ENCODE measurements at regions not wholly inside any gene's neighbourhood (a gene's known extent, or its start where the extent isn't known, plus 50 kb on each side); places are given as distances from the start of the nearest gene placed in this dataset.

DNA sequence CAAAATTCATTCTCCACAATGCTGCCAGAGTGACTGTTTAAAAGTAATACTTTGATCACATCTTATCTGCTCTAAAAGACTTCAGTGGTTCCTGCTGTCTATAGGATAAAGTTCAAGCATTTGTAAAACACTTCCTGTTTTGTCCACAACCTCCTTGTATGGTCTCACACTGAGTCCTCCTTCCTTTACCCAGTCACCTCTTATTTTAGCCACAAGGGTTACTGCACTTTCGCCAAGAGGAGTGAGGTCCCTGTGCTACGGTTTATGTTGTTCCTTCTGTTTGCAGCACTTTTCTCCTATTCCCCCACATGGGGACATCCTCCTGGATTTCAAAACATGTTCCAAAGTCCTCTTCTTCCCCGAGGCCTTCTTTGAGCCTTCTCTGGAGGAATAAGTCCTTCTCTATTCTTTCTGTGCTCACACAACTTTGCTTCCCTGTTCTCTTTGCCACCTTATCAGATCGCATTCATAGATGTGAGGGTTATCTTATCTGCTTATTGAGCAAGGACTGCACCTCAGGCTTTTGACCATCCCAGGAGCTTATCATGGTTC, 112.2 kb upstream of the NABP1 start:
- DNase-seq, result no peak

DNA sequence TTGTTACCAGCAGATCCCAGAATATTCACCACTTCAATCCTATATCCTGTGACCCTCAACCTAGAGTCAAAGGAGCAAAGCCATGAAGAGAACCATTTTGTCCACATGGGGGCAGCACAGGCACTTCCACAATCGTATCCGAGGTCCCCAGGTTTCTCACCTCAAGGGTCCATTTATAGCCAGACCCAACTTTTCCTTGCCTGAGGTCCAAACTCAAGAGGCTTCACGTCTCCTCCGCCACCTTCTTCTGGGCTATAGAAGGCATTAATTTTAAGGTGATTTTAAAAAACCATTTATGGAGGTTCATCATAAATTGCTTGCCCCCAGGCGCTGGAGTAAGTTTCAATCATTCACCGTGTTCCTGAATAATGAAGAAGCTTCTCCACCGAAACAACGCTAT, 111.6 kb upstream of the NABP1 start:
- no peak for DNase-seq

DNA sequence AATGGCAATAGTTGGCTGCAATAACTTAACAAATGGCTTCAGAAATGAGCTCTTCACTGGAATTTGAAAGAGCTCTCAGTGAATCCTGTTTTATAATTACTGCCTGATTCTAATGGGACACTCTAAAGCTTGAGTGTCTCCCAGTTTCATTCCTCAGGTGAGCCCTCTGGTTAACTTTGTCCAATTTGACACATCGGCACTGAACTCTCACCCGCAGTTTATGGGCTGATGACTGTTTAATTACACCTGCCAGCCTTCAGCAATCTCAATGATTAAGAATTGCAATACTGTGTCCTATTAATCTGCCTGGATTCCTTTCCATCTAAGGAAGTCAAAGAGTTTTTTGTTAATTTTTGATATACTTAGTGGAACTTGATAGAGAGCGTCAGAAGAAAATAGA, 110.7 kb upstream of the NABP1 start:
- DNase-seq, result no peak

DNA sequence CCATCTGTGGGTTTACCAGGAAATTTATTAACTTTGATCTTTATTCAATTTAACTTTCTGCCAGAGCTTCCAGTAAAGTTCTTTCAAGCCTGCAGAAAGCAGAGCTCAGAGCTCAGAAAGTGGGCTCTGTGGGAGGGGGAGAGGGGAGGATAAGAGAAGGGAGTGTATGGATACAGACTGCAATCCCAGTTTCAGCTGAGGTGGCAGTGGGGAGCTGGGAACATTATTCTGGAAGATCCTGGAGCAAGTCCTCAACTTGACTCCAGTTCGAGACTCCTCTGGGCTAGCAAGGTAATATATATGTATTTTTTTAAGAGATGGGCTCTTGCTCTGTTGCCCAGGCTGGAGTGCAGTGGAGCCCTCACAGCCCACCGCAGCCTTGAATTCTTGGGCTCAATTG, 108.9 kb upstream of the NABP1 start:
- no peak for DNase-seq

DNA sequence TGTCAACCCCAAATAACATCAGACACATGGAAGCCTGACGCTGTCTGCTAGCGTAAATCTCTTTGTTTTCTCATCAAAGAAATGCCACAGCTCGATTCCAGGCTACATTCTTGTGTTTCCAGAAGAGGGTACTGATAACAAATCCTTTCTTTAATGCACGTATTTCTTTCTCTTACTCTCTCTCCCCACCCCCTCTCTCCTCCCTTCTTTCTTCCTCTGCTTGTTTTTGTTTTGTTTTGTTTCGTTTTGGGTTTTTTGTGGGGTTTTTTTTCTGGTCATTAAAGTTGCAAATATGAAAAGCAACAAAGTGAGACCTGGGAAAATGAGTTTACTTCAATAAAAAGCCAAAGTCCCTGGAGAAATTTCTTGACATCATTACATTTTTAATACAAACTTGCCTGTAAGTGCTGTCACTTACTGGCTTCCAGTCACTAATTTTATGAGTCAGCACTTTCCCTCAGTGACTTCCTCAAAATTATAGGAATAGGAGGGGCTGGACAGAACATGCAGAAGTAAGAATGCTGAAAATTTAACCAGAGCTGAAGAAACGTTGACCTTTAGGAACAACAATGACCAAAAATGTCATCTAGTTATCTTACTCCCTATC, 106.7 kb upstream of the NABP1 start:
- no peak for DNase-seq

DNA sequence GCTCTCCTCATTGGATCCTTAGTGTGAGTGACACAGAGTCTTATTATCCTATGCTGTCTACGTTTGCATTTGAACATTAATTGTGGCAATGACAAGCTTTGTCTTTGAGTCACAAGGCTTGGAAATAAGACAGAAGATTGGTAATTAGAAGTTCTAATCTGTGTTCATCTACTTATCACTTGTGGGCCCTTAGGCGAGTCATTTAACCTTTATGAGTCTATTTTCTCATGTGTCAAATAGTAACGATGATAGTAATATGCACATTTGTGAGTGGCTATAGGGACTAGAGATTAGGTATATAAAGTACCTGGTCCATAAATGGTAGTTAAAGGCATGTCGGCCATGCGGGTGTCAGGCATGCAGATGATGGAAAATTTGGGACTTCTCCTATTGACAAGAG, 105.6 kb upstream of the NABP1 start:
- no peak for DNase-seq

DNA sequence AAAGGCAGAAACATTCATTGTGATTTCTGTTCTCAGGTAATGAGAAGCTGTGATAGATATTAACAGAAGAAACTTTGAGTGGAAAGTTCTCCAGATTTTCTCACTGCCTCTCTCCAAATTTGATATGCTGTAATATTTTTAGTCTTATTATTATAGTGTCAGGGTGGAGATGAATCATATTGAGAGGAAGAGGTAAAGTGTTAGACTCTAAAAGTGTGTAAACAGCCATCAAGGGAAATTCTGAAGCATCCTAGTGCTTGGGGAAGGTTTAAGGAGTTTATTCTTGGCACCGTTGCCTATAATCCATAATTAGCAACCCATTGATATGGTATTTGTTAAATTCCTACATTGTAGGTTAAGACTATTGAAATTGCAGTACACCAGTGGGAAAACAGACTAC, 104.7 kb upstream of the NABP1 start:
- DNase-seq, result no peak

DNA sequence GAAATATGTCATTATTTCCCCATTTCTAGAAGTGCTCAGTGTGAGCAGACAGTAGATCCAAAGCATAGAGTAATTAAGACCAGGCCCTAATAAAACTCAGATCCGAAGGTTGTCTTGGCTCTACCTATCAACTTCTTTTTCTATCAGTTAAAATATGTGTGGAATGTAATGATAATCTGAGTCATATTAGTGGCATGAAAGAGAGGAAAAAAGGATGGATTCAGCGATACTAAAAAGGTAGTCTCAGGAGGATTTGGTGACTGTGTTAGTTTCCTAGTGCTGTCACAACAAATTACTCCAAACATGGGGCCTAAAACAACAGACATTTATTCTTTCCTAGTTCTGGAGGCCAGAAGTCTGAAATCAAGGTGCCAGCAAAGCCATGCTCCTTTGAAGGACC, 103.7 kb upstream of the NABP1 start:
- no peak for DNase-seq

DNA sequence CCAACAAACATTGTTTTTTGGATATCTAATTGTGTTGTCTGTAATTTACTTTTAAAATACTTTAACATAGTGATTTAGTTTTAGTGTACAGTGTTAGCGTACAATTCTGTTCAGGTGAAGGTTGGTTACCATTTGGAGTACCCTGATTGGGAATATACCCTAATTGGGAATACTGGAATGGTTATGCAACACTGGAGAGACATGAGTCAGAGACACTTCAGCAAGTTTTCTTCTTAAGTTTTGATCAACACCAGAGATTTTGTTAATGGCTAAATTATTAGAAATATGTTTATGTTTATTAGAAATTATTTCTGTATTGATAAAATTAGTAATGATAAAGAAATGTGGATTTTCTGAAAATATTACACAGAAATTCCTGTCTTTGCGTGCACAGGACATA, 100.3 kb upstream of the NABP1 start:
- DNase-seq, result no peak

DNA sequence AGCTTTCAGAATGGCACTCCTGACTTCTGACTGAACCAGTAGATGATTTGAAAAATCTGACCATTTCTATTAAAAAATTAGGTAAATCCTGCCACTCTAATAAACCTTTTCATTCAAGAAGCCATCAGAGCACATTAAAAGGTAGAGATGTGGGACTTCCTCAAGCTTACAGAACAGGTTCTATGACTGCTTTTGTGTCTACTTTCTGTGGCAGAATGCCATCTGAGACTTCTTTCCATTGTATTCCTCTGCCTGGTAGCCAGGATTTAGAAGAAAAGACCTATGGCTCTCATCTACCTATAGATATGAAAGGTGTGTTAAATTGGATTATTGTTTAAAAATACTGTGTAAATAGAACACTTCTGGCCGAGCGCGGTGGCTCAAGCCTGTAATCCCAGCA, 99.9 kb upstream of the NABP1 start:
- DNase-seq, result no peak

DNA sequence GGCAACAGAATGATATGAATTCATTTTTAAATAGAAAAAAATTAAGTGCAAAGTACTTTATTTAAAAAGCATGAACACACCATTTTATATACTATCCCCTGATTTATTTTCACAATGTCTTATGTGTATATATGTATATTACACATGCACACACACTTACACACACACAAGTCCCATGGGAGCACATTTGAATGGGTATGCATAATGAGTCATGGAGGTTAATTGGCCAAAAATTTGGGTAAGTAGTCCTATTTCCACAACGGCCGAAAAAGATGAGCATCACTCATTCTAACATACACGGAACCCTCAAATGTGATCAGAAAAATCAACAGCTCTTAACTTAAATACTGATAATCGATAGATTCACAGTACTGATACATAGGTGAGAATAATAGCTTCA, 97.4 kb upstream of the NABP1 start:
- no peak for DNase-seq

DNA sequence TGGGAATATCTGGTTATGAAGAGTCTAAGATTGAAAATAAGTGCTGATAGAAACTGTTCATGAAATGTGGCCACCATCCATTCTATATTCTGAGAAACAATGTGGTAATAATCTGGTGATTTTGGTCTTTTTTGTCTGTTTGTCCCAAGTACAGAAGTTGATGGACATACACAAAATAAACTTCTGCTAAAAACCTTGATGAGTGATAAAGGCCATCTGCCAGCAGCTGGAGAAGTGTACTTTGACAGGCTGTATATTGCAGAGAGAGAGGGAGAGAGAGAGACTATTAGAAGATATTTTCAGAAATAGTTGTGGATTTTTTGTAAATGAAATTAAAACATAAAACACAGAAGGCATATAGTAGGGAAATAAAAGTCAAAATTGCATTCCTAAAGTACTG, 96.9 kb upstream of the NABP1 start:
- DNase-seq, result no peak

DNA sequence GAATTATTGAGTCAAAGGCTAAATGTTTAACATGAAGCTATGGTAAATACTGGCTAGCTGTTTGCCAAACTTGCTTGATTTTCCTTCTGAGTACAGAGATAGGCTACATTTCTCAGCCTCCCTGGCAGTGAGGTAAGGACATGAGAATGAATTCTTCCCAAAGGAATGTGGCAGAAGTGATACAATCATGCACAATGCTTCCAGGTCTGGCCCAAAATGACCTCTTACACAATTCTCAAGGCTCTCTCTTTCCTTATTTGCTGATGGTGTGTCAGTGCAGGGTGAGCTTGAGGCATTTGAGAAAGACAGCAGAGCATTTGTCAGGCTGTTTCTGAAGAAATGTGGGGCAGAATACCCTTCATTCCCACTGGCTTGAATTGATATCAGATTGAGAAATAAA, 95.6 kb upstream of the NABP1 start:
- no peak for DNase-seq

DNA sequence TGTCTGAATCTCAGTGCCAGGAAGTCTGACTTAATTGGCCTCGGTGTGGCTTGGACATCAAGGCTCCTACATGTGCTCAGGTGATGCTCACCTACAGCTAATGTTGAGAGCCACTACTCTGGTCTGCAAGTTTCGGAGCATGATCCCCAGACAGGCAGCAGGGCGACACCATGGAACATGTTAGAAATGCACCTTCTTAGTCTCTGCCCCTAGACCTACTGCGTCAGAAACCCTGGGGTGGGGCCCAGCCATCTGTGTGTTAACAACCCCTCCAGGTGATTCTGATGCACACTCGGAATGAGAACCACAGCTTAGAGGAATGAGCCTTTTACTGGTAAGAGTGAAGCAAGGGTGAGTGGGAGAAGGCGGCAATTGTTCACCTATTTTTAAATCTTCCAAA, 86.9 kb upstream of the NABP1 start:
- no peak for DNase-seq

DNA sequence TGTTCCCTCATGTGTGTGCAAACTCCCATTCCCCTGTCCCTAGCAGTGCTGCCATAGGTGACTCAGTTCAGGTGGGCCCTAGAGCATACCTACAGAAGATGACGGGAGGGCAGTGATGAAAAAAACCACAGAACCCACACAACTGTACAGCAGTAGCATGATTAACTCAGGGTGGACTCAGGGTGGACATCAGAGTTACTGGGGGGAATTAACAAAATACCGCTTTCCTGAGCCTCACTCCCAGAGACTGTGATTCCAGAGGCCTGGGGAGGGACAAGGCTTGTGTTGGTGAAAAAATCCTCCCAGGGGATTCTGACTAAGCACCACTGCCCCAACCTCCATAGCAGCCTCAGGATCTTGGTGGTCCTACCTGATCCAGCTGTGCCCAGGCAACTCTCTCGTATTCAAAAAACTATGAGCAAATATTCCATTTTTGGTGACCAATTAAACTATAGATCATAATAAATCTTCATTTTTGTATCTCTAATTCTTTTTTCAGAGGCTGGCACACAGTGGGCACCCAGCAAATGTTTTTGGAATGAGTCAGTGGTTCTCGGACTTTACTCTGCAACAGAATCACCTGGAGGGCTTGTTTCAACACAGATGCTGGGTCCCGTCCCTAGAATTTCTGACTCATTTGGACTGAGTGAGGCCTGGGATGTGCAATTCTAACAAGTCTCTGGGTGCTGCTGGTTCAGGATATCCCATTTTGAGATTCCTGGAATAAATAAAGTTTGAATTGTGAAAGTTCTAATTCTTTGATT, 84.1 kb upstream of the NABP1 start:
- DNase-seq, result no peak

DNA sequence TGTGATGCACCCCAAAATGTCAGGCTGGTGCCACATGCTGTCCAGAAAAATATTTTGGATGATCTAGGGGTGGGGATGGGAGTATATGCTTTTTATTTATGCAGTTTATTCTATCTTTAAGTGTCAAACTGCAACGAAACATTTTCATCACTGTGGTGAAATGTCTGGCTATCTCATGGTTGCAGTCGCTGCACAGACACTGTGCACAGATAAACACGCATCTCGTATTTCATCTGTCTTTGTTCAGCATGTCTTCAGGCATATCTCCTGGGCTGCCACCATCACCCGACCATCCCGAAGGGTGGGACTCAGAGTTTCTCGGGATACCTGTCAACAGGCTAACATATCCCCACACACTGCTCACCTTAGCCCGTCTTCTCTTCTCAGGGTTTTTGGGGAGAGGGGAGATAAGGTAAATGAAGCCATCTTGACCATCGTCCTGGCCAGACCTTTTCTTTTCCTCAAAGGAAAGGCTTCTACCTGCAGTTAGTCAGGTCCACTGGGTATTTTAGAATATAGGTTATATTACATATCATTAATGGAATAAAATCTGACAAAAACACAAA, 80.7 kb upstream of the NABP1 start:
- DNase-seq, result no peak

DNA sequence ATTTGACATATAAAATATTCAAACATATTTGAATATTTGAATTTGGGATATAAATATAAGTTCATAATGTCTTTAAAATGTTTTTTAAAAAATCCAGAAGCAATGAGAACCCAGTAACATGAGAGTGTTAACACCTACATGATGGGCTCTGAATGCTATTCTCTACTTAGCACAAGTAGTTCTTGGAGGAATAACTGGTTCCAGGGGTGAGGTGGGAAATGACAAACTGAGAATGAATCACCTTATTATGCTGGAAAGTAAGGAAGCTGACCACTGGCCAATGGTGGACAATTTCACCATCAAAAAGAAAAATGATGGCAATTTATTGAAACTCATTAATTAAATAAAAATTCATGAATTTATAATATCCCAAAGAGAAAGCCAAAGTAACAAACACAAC, 79.6 kb upstream of the NABP1 start:
- no peak for DNase-seq

DNA sequence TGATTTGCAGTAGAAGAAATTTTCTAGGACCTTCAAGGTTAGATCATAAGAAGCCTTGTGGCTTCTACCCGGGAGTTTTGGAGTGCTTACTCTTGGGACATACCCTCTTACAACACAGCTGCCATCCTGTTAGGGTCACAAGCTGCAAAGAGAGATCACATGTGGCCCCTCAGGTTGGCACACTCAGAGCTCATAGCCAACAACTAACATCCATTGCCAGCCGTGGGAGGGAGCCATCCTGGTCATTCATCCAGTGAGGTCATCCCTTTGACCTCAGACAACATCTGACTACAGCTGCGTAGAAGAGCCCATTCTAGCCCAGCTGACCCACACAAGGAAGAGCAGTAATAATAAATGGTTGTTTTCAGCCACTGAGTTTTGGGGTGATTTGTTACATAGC, 76.9 kb upstream of the NABP1 start:
- no peak for DNase-seq

DNA sequence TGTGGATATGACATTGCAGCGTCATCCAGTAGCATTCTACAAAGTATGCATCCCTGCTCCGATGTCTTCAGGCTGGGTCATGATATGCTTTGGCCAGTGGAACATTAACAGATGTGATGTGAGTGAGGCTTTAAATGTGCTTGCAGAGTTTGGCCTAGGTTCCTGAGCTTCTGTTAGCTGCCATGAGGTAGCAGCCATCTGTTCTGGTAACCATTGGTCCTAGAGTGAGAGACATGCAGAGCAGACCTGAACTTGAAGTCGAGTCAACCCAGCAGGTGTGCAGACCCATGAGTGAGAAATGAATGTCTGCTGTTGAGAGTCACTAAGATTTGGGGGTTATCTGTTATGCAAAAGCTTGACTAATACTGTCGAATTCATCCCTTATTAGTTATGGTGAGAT, 73.8 kb upstream of the NABP1 start:
- DNase-seq, result peak; percentile 37

DNA sequence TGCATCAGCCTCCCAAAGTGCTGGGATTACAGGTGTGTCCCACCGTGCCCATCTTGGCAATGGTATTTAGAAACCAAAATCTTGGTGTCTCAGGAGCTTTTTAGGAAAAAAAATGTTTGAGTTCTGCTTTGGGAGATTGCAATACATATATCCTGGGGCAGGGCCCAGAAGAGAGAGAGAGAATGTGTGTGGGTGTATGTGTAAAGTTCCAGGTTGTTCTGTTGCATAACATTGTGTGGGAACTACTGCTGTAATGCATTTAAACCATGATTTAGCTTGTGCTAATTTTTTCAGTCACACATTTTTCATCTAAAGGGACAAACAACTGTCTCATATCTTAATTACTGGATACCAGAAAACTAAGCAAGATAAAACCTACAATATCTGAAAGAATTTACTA, 70.8 kb upstream of the NABP1 start:
- no peak for DNase-seq

DNA sequence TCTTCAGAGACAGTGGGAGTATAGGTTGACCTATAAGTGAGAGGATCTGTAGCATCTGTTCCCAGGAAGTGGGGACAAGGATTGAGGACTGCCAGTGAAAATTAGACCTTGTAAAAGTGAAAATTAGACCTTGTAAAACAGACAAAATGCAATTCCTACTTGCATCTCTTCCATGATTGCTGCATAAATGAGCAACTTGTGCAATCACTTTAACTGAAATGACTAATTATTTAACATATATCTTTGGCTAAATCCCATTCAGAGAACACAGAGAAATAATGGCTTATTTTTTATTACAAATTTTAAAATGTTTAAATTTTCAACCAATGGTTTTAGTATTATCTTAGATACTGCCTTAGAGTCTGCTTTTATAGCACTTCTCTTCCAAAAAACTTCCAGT, 67.2 kb upstream of the NABP1 start:
- DNase-seq, result no peak

DNA sequence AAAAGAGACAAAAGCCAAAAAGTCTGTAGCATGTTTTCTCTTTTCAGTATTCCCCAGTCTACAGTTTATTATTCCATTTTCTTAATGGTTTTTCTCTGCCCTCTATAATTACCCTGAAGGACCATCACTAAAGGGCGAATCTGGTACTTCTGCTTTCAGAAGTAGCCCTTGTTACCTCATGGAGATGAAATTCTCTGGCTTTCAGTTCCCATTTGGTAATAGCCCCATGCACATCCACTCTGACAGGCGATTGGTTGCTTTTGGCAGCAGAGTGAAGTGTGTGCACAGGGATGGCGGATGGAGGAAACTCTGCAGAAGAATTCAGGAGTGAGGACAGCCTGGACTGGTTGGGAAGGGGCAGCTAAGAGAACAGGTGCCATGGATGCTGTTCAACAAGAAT, 66.3 kb upstream of the NABP1 start:
- no peak for DNase-seq

DNA sequence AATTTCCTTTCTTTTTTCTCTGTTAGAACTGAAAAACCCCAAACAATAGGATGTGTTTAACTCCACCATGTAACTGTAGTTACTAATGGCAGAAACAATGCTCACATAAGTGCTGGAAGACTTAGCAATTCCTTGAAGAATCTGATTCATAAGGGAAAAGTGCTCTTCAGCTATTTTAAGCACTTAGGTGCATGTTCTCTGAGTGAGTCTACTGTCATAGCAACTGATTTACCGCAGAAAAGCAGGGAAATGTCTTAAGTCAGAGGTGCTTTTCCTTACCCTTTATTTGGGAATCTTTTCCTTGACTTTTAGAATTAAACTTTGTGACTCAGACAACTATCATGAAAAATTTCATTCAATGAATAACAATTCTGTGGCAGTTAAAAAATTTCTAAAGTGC, 65.4 kb upstream of the NABP1 start:
- no peak for DNase-seq

DNA sequence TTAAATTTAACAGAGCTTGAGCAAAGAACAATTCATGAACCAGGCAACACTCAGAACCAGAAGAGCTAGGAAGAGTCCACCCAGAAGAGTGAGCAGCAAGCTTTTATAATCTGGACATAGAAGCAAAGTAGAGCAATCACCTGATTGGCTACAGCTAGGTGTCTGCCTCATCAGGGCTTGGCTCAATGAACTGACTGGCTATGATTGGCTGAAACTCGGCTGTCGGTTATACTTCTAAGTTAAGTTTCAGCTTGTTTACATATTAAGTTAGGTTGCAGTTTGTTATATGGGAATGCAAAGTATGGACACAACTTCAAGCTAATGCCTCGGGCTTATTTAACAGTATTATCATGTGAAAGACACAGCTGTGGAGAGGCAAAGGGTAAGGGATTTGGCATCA, 63.2 kb upstream of the NABP1 start:
- no peak for DNase-seq

DNA sequence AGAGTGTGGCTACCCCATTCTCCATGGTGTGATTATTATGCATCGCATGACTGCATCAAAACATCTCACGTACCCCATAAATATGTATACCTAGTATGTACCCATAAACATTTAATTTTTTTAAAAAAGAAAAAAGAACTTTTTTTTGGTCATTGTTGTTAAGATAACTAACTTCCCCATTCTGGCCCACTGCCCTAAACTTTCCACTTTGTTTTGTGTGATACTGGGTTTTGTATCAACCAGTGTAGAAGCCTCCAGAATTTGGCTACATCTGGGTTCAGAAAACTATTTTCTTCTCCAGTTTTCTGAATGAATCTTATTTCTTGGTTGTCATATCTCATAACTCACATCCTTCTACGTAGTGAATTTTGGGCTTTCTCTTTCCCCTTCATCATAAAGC, 62.3 kb upstream of the NABP1 start:
- no peak for DNase-seq
